ENCODE measurements at regions not wholly inside any gene's neighbourhood (a gene's known extent, or its start where the extent isn't known, plus 50 kb on each side); places are given as distances from the start of the nearest gene placed in this dataset.
"Not testable (repeated sequence)": the region's sequence is repeated elsewhere in the genome, so short reads cannot be mapped to it uniquely, and the experiment has no call there.

DNA sequence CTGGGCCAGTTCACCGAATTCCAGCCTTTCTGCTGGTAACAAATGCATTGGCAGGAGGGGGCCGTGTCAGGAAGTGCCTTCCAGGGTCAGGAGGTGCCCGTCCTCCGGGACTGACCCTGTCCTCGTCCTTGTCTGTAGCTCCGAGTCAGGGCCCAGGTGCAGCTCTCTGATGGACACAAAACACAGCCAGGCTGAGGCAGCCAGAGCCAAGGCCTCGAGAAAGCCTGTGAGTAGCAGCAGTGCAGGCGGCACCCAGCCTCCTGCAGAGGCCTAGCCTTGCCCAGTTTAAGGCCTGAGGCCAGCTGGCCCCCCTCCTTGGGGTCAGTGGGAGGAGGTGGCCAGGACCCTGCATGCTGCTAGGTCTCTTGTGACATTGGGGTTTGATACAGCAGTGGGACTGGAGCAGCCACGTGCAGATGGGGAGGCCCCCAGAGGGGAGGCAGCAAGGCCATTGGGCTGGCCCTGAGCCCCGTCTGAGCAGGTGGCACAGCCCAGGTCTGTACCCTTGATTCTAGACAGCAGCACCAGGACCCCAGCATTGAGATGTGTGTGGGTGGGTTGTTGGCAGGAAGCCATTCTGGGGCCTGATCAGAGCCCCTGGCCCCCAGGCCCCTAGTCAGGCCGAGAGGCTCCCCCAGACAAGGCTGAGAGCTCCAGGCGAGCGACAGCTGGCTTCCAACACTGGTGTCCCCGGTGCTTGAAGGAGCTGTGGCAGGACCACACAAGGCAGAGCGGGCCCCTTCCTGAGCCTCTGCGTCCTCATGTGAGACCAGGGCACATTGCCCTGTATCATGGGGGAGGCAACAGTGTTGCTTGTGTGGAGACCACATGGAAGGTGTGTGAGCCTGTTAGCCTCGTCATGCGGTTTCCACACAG is 196.9 kb downstream of the LIPI start:
- intact Hi-C loops (cut with DNase I; ENCODE audit: low total_unique reads); in situ Hi-C loops (cut with MboI; ENCODE audit: low sequenced_read_pairs in 4 of 4); H3K36me3 ChIP-seq; DNase-seq; H3K9me3 ChIP-seq; H3K4me1 ChIP-seq; H3K27me3 ChIP-seq; H3K4me3 ChIP-seq; H3K27ac ChIP-seq; ATAC-seq: not testable (repeated sequence)

DNA sequence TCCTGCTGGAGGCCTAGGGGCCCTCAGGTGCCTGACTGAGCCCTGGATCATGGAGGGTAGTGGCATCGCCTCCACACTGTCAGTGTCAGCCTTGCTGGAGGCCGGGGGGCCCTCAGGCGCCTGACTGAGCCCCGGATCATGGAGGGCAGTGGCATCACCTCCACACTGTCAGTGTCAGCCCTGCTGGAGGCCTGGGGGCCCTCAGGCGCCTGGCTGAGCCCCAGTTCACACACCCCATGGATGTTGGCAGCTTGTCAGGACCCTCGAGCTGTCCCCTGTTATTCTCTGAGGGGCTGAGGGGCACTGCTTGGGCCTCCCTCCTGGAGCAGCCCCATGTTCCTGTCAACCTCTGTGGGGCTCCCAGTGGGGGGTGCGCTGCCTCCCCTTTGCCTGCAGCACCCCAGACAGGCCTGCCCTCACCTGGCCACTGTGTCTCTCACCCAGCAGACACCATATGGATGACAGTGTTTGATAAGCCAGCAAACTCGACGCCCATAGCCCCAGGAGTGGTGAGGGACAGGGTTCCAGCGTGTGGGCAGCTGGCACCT is 197.6 kb downstream of the LIPI start:
- H3K27ac ChIP-seq = no peak overlapping the region
- no peak overlapping the region for H3K4me3 ChIP-seq
- in situ Hi-C loops (cut with MboI; ENCODE audit: low sequenced_read_pairs in 4 of 4) (no loop called here), intact Hi-C loops (cut with DNase I; ENCODE audit: low total_unique reads) (no loop called here)
- H3K4me1 ChIP-seq = no peaks in the 10 kb centered on the region
- ATAC-seq (no peak), DNase-seq (no peak)
- no peaks in the 10 kb centered on the region for H3K9me3 ChIP-seq
- H3K27me3 ChIP-seq = no peaks in the 10 kb centered on the region
- TF ChIP-seq, protein P1, sequence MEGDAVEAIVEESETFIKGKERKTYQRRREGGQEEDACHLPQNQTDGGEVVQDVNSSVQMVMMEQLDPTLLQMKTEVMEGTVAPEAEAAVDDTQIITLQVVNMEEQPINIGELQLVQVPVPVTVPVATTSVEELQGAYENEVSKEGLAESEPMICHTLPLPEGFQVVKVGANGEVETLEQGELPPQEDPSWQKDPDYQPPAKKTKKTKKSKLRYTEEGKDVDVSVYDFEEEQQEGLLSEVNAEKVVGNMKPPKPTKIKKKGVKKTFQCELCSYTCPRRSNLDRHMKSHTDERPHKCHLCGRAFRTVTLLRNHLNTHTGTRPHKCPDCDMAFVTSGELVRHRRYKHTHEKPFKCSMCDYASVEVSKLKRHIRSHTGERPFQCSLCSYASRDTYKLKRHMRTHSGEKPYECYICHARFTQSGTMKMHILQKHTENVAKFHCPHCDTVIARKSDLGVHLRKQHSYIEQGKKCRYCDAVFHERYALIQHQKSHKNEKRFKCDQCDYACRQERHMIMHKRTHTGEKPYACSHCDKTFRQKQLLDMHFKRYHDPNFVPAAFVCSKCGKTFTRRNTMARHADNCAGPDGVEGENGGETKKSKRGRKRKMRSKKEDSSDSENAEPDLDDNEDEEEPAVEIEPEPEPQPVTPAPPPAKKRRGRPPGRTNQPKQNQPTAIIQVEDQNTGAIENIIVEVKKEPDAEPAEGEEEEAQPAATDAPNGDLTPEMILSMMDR (IDR thresholded peaks at IDR 0.05 in 4 of 5, conservative IDR thresholded peaks at IDR 0.05 in 1 of 5) = no peak
- no peak for TF ChIP-seq POLR2A (IDR thresholded peaks at IDR 0.05)
- H3K36me3 ChIP-seq = no peaks in the 10 kb centered on the region

DNA sequence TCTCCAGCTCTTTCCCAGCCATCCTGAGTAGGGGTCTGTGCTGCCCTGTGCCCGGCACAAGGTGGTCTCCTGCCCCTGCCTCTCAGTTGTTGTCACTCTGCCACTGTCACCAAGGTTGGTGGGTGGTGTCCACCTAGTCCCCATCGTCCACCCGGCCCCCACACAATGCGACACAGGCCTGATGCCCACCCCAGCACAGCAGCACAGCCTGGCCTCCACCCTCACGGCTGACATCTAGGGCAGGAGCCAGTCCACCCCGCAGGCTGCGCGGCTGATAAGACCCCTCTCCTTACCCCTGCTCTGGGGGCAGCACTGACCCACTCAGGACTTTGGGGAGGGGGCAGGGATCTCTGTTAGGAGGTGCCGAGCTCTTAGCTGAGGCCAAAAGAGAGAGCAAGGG is 198.3 kb downstream of the LIPI start:
- H3K4me1 ChIP-seq = no peaks in the 10 kb centered on the region
- H3K36me3 ChIP-seq = no peaks in the 10 kb centered on the region
- no peak for TF ChIP-seq POLR2A (IDR thresholded peaks at IDR 0.05)
- TF ChIP-seq, protein P1 (IDR thresholded peaks at IDR 0.05 in 4 of 5, conservative IDR thresholded peaks at IDR 0.05 in 1 of 5) = no peak
- in situ Hi-C loops (cut with MboI; ENCODE audit: low sequenced_read_pairs in 4 of 4) (no loop called here), intact Hi-C loops (cut with DNase I; ENCODE audit: low total_unique reads) (no loop called here)
- no peaks in the 10 kb centered on the region for H3K9me3 ChIP-seq
- H3K27me3 ChIP-seq = no peaks in the 10 kb centered on the region
- no peak overlapping the region for H3K27ac ChIP-seq
- DNase-seq (no peak), ATAC-seq (no peak)
- H3K4me3 ChIP-seq = no peak overlapping the region

DNA sequence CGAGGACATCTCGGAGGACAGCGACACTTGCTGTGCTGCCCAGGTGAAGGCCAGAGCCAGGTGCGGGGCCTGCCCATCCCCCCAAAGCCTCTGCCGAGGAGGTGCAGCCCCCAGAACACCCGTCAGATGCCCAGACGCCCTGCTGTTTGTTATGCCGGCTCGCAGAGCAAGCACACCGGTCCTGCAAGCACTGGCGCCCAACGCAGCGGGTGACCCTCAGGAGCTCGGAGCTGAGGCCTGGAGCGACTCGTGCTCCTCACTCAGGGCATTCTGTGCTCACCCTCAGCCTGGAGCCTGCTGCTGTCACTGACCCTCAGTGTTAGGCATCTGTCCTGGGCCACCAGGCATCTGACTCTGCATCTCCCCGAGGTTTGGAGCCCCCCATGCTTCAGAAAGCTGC is 199.0 kb downstream of the LIPI start:
- intact Hi-C loops (cut with DNase I; ENCODE audit: low total_unique reads); in situ Hi-C loops (cut with MboI; ENCODE audit: low sequenced_read_pairs in 4 of 4); H3K27ac ChIP-seq; ATAC-seq; H3K36me3 ChIP-seq; DNase-seq; H3K4me1 ChIP-seq; H3K9me3 ChIP-seq; H3K27me3 ChIP-seq; H3K4me3 ChIP-seq: not testable (repeated sequence)

DNA sequence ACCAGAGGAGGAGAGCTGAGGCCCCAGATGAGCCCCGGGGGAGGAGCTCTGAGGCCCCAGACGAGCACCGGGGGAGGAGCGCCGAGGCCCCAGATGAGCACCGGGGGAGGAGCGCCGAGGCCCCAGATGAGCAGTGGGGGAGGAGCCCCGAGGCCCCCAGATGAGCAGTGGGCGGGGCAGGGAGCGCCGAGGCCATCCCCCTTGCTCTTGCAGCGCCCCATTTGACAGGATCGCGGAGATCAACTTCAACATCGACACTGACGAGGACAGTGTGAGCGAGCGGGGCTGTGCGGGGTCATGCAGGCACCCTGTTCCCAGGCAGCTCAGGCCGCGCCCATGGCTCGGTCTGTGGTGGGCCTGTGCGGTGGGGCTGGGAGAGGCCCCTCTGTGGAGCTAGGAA is 199.6 kb downstream of the LIPI start:
- H3K4me1 ChIP-seq; in situ Hi-C loops (cut with MboI; ENCODE audit: low sequenced_read_pairs in 4 of 4); ATAC-seq; H3K27ac ChIP-seq; intact Hi-C loops (cut with DNase I; ENCODE audit: low total_unique reads); H3K9me3 ChIP-seq; H3K4me3 ChIP-seq; DNase-seq; H3K27me3 ChIP-seq; H3K36me3 ChIP-seq: not testable (repeated sequence)

DNA sequence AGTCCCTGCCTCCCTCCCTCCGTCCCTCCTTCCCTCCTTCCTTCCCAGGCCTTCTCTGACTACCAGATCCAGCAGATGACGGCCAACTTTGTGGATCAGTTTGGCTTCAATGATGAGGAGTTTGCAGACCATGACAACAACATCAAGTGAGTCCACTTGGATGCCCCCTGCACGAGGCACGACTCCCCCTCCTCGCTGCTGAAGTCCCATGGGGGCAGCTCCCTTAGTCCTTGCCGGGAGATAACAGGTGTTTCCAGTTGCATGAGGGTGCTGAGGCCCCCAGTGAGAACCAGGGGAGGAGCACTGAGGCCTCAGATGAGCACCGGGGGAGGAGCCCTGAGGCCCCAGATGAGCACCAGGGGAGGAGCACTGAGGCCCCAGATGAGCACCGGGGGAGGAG is 200.0 kb downstream of the LIPI start:
- intact Hi-C loops (cut with DNase I; ENCODE audit: low total_unique reads) = no loop called here

DNA sequence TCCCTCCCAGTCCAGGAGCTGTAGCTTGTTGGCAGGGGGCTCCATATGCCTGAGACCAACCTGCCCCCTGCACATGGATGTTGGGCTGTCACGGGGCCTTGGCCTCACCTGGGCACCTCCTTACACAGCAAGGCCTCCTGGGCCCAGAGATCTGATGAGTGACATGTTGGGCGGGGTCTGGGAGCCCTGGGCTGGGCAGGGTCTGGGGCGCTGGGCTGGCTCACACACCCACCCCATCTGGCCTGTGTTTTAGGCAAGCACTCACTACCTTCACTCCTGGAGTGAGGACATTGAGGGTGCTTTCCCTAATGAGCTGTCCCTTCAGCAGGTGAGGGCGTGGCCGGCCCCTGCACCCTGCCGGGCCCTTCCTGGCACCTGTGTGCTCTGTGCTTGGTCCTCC is 200.8 kb downstream of the LIPI start:
- H3K4me1 ChIP-seq; ATAC-seq; in situ Hi-C loops (cut with MboI; ENCODE audit: low sequenced_read_pairs in 4 of 4): not testable (repeated sequence)

More for the DNA sequence above, 200.0 kb downstream of the LIPI start:
- H3K4me1 ChIP-seq = no peaks in the 10 kb centered on the region
- H3K27ac ChIP-seq = no peak overlapping the region
- no peak for DNase-seq
- no peak for TF ChIP-seq POLR2A (IDR thresholded peaks at IDR 0.05)
- TF ChIP-seq, protein P1 (IDR thresholded peaks at IDR 0.05 in 4 of 5, conservative IDR thresholded peaks at IDR 0.05 in 1 of 5) = no peak
- H3K4me3 ChIP-seq = no peak overlapping the region
- no peaks in the 10 kb centered on the region for H3K36me3 ChIP-seq
- no peaks in the 10 kb centered on the region for H3K9me3 ChIP-seq
- no peak for ATAC-seq
- in situ Hi-C loops (cut with MboI; ENCODE audit: low sequenced_read_pairs in 4 of 4) = no loop called here
- no peaks in the 10 kb centered on the region for H3K27me3 ChIP-seq

DNA sequence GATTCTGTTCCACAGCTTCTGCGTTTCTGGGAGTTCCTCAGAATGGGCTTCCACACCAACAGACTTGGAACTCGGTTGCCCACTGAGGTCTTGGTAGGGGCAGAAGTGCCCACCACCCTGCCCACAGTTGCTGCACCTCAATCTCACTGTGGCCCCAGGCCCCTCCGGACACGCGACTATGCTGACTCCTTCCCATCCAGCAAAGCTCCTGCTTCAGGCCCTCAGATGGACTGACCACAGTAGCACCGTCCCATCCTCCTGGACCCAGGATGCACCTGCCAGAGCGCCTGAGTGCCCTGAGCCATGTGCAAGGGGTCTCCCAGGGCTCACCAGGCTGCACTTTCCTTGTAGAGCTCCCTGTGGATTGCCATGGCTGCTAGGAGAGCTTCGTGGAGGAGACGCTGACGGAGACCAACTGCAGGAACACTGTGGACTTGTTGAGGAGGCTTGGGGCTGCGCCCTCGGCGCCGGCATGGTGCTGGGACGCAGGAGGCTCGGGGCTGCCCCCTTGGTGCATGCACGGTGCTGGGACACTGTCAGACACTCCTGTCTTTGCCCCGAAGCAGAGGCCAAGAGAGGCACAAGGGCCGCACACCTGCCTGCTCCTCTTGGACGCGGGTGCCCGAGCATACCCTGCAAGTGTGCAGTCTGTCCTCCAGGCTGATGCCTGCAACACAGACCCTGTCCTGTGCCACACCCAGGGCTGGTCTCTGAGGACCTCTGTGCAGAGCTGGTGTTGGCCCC is 201.3 kb downstream of the LIPI start:
- H3K9me3 ChIP-seq; H3K36me3 ChIP-seq; intact Hi-C loops (cut with DNase I; ENCODE audit: low total_unique reads); H3K4me1 ChIP-seq; H3K27me3 ChIP-seq; in situ Hi-C loops (cut with MboI; ENCODE audit: low sequenced_read_pairs in 4 of 4); ATAC-seq; H3K4me3 ChIP-seq; DNase-seq; H3K27ac ChIP-seq: not testable (repeated sequence)

More for the DNA sequence above, 200.8 kb downstream of the LIPI start:
- DNase-seq; H3K4me3 ChIP-seq; H3K27ac ChIP-seq; H3K36me3 ChIP-seq; H3K27me3 ChIP-seq; H3K9me3 ChIP-seq; intact Hi-C loops (cut with DNase I; ENCODE audit: low total_unique reads): not testable (repeated sequence)

Measured in gastrocnemius medialis (tissue), 4 donors.